GM23338 (cell line): ENCODE measurements at regions not wholly inside any gene's neighbourhood (a gene's known extent, or its start where the extent isn't known, plus 50 kb on each side); places are given as distances from the start of the nearest gene placed in this dataset.
A peak's percentile ranks its signal among the peaks of the same experiment; 100 is the strongest.

ENCODE experiments used
- ATAC-seq: fragments of 200-7000 bp; cut with Tn5 transposase; 3 replicates; pipeline ENCODE4 v1.9.1; 2020
- DNase-seq: peaks from one replicate; pipeline ENCODE4 v3.0.0-alpha.2; 2015; ENCODE audit warnings: low spot score
- H2AFZ ChIP-seq: fragments of 200-600 bp; sonication (generic); 2 replicates; pipeline ENCODE4 v1.8.0; 2016; ENCODE audit warnings: antibody characterized with exemption, mild to moderate bottlenecking, moderate library complexity
- H3F3A ChIP-seq: fragments of 200-600 bp; sonication (generic); replicated peaks from 2 replicates; pipeline ENCODE4 v1.8.0; 2017; ENCODE audit warnings: antibody characterized with exemption, mixed run types, low read depth
- H3K27ac ChIP-seq: fragments of 200-600 bp; sonication (generic); 2 replicates; pipeline ENCODE4 v1.6.1; 2016; ENCODE audit warnings: low read depth
- H3K27me3 ChIP-seq: fragments of 200-600 bp; sonication (generic); 2 replicates; pipeline ENCODE4 v1.8.0; 2016; ENCODE audit warnings: mild to moderate bottlenecking, mixed run types, moderate library complexity; ENCODE audit not compliant: insufficient read depth
- H3K36me3 ChIP-seq: fragments of 200-600 bp; sonication (generic); 2 replicates; pipeline ENCODE4 v1.8.0; 2016; ENCODE audit warnings: mild to moderate bottlenecking; ENCODE audit not compliant: insufficient read depth
- H3K4me1 ChIP-seq: fragments of 200-600 bp; sonication (generic); 2 replicates; pipeline ENCODE4 v1.8.0; 2016; ENCODE audit warnings: mild to moderate bottlenecking, moderate library complexity; ENCODE audit not compliant: insufficient read depth
- H3K4me2 ChIP-seq: fragments of 200-600 bp; sonication (generic); 2 replicates; pipeline ENCODE4 v1.7.1; 2017; ENCODE audit warnings: mixed run types
- H3K4me3 ChIP-seq: fragments of 200-600 bp; sonication (generic); 2 replicates; pipeline ENCODE4 v1.6.1; 2016; ENCODE audit warnings: mixed run types
- H3K79me2 ChIP-seq: fragments of 200-600 bp; sonication (generic); replicated peaks from 2 replicates; pipeline ENCODE4 v1.8.0; 2017; ENCODE audit warnings: mild to moderate bottlenecking; ENCODE audit not compliant: insufficient read depth
- H3K9me2 ChIP-seq: fragments of 200-600 bp; sonication (generic); 2 replicates; pipeline ENCODE4 v1.8.0; 2017; ENCODE audit not compliant: insufficient read depth
- H4K20me1 ChIP-seq: fragments of 200-600 bp; sonication (generic); replicated peaks from 2 replicates; pipeline ENCODE4 v1.8.0; 2017; ENCODE audit warnings: mild to moderate bottlenecking; ENCODE audit not compliant: insufficient read depth
- H3K27ac Mint-ChIP-seq: 2 replicates; pipeline ENCODE4 v1.8.0; 2020; ENCODE audit warnings: inconsistent platforms, mild to moderate bottlenecking, moderate library complexity, mixed read lengths
- H3K27me3 Mint-ChIP-seq: 3 replicates; pipeline ENCODE4 v1.8.0; 2022; ENCODE audit warnings: low read depth, mild to moderate bottlenecking, moderate library complexity, mixed read lengths, inconsistent platforms; ENCODE audit not compliant: insufficient read depth, poor library complexity
- H3K36me3 Mint-ChIP-seq: 3 replicates; pipeline ENCODE4 v1.8.0; 2021; ENCODE audit warnings: low read depth, mild to moderate bottlenecking, inconsistent platforms, moderate library complexity, mixed read lengths
- H3K4me1 Mint-ChIP-seq: 3 replicates; pipeline ENCODE4 v1.8.0; 2020; ENCODE audit warnings: mild to moderate bottlenecking, inconsistent platforms, mixed read lengths
- H3K4me3 Mint-ChIP-seq: 3 replicates; pipeline ENCODE4 v1.8.0; 2021; ENCODE audit warnings: moderate library complexity, mild to moderate bottlenecking, inconsistent platforms, mixed read lengths
- H3K9me3 Mint-ChIP-seq: 3 replicates; pipeline ENCODE4 v1.8.0; 2020; ENCODE audit warnings: moderate library complexity, mild to moderate bottlenecking, inconsistent platforms, mixed read lengths
- CREB1 ChIP-seq: fragments of 250-450 bp; sonication (Bioruptor Pico); IDR thresholded peaks from 2 replicates; pipeline ENCODE4 v1.5.0; 2020; ENCODE audit warnings: low read depth, mild to moderate bottlenecking, moderate library complexity
- EZH2 ChIP-seq: fragments of 200-600 bp; sonication (generic); IDR thresholded peaks from one replicate; pipeline ENCODE4 v1.8.0; 2017; ENCODE audit warnings: antibody characterized with exemption, mild to moderate bottlenecking, low read depth; ENCODE audit not compliant: unreplicated experiment
- EZH2phosphoT487 ChIP-seq: fragments of 200-600 bp; sonication (generic); IDR thresholded peaks from one replicate; pipeline ENCODE4 v1.8.1; 2018; ENCODE audit warnings: antibody characterized with exemption; ENCODE audit not compliant: unreplicated experiment
- JUNB ChIP-seq: IDR thresholded peaks from one replicate; pipeline ENCODE4 v1.6.1; 2016; ENCODE audit warnings: antibody characterized with exemption; ENCODE audit not compliant: unreplicated experiment
- NANOG ChIP-seq: IDR thresholded peaks from 2 replicates; pipeline ENCODE4 v1.6.1; 2016; ENCODE audit warnings: antibody characterized with exemption, borderline replicate concordance
- POLR2AphosphoS5 ChIP-seq: IDR thresholded peaks from 2 replicates; pipeline ENCODE4 v1.6.1; 2016; ENCODE audit warnings: antibody characterized with exemption, low read depth
- STAT1 ChIP-seq: IDR thresholded peaks from one replicate; pipeline ENCODE4 v1.6.1; 2016; ENCODE audit warnings: antibody characterized with exemption; ENCODE audit not compliant: unreplicated experiment
- ZNF114 ChIP-seq: fragments of 250-450 bp; sonication (Bioruptor Pico); IDR thresholded peaks from 2 replicates; pipeline ENCODE4 v1.5.0; 2020; ENCODE audit warnings: mild to moderate bottlenecking, moderate library complexity
- ZNF331 ChIP-seq: fragments of 250-450 bp; sonication (Bioruptor Pico); IDR thresholded peaks from 2 replicates; pipeline ENCODE4 v1.5.0; 2020; ENCODE audit warnings: low read depth, mild to moderate bottlenecking, moderate library complexity
- TF ChIP-seq, protein P1 (sequence below), 2 experiments: fragments of 200-600 bp in 1 of 2; sonication (generic) in 1 of 2; conservative IDR thresholded peaks; 2 replicates each; pipeline versions ENCODE4 v1.5.1 to v1.6.1; 2016 to 2017; ENCODE audit warnings: antibody characterized with exemption in 2 of 2, low read depth in 2 of 2, mild to moderate bottlenecking in 2 of 2, moderate library complexity in 1 of 2
- TF ChIP-seq, protein P2 (sequence below): IDR thresholded peaks from 2 replicates; pipeline ENCODE4 v1.6.1; 2016; ENCODE audit warnings: antibody characterized with exemption
- TF ChIP-seq, protein P3 (sequence below): IDR thresholded peaks from one replicate; pipeline ENCODE4 v1.6.1; 2018; ENCODE audit warnings: antibody characterized with exemption; ENCODE audit not compliant: unreplicated experiment
- TF ChIP-seq, protein P4 (sequence below): fragments of 250-450 bp; sonication (Bioruptor Pico); IDR thresholded peaks from 2 replicates; pipeline ENCODE4 v1.5.0; 2020; ENCODE audit warnings: mild to moderate bottlenecking, moderate library complexity

DNA sequence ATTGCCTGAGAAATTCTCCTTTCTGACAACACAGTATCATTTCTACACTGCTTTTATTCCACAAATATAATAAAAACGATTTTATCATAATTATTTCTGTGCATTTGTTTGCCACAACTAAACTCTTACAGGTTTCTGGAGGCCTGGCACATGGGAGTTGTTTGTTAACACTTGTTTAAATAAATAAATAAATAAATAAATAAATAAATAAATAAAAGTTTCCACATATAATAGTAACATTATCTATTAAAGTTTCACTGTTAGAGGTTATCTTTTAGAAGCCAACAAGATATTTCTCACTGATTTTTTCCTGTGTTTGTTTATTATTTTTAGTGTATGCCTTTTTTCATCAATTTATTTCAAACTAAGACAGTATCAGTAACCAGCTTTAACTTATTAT lies 323.3 kb downstream of the FOXG1 start:
- Mint-ChIP-seq H3K27ac (no peak overlapping the region), H3K4me1 (no peaks in the 10 kb centered on the region), H3K36me3 (no peaks in the 10 kb centered on the region), H3K9me3 (no peaks in the 10 kb centered on the region), H3K27me3 (no peaks in the 10 kb centered on the region), H3K4me3 (no peak overlapping the region)
- H3K36me3 ChIP-seq, result no peaks in the 10 kb centered on the region
- no peaks in the 10 kb centered on the region for H3K27me3 ChIP-seq
- TF ChIP-seq EZH2, result no peak
- TF ChIP-seq, protein P1, sequence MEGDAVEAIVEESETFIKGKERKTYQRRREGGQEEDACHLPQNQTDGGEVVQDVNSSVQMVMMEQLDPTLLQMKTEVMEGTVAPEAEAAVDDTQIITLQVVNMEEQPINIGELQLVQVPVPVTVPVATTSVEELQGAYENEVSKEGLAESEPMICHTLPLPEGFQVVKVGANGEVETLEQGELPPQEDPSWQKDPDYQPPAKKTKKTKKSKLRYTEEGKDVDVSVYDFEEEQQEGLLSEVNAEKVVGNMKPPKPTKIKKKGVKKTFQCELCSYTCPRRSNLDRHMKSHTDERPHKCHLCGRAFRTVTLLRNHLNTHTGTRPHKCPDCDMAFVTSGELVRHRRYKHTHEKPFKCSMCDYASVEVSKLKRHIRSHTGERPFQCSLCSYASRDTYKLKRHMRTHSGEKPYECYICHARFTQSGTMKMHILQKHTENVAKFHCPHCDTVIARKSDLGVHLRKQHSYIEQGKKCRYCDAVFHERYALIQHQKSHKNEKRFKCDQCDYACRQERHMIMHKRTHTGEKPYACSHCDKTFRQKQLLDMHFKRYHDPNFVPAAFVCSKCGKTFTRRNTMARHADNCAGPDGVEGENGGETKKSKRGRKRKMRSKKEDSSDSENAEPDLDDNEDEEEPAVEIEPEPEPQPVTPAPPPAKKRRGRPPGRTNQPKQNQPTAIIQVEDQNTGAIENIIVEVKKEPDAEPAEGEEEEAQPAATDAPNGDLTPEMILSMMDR (conservative IDR thresholded peaks at IDR 0.05; ENCODE audit: low read depth in 2 of 2), result no peak
- TF ChIP-seq, protein P2, sequence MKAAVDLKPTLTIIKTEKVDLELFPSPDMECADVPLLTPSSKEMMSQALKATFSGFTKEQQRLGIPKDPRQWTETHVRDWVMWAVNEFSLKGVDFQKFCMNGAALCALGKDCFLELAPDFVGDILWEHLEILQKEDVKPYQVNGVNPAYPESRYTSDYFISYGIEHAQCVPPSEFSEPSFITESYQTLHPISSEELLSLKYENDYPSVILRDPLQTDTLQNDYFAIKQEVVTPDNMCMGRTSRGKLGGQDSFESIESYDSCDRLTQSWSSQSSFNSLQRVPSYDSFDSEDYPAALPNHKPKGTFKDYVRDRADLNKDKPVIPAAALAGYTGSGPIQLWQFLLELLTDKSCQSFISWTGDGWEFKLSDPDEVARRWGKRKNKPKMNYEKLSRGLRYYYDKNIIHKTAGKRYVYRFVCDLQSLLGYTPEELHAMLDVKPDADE, result no peak
- TF ChIP-seq, protein P3, sequence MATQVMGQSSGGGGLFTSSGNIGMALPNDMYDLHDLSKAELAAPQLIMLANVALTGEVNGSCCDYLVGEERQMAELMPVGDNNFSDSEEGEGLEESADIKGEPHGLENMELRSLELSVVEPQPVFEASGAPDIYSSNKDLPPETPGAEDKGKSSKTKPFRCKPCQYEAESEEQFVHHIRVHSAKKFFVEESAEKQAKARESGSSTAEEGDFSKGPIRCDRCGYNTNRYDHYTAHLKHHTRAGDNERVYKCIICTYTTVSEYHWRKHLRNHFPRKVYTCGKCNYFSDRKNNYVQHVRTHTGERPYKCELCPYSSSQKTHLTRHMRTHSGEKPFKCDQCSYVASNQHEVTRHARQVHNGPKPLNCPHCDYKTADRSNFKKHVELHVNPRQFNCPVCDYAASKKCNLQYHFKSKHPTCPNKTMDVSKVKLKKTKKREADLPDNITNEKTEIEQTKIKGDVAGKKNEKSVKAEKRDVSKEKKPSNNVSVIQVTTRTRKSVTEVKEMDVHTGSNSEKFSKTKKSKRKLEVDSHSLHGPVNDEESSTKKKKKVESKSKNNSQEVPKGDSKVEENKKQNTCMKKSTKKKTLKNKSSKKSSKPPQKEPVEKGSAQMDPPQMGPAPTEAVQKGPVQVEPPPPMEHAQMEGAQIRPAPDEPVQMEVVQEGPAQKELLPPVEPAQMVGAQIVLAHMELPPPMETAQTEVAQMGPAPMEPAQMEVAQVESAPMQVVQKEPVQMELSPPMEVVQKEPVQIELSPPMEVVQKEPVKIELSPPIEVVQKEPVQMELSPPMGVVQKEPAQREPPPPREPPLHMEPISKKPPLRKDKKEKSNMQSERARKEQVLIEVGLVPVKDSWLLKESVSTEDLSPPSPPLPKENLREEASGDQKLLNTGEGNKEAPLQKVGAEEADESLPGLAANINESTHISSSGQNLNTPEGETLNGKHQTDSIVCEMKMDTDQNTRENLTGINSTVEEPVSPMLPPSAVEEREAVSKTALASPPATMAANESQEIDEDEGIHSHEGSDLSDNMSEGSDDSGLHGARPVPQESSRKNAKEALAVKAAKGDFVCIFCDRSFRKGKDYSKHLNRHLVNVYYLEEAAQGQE, result no peak
- TF ChIP-seq ZNF331, result no peak
- no peak for TF ChIP-seq NANOG
- no peak for TF ChIP-seq POLR2AphosphoS5
- TF ChIP-seq, protein P4, sequence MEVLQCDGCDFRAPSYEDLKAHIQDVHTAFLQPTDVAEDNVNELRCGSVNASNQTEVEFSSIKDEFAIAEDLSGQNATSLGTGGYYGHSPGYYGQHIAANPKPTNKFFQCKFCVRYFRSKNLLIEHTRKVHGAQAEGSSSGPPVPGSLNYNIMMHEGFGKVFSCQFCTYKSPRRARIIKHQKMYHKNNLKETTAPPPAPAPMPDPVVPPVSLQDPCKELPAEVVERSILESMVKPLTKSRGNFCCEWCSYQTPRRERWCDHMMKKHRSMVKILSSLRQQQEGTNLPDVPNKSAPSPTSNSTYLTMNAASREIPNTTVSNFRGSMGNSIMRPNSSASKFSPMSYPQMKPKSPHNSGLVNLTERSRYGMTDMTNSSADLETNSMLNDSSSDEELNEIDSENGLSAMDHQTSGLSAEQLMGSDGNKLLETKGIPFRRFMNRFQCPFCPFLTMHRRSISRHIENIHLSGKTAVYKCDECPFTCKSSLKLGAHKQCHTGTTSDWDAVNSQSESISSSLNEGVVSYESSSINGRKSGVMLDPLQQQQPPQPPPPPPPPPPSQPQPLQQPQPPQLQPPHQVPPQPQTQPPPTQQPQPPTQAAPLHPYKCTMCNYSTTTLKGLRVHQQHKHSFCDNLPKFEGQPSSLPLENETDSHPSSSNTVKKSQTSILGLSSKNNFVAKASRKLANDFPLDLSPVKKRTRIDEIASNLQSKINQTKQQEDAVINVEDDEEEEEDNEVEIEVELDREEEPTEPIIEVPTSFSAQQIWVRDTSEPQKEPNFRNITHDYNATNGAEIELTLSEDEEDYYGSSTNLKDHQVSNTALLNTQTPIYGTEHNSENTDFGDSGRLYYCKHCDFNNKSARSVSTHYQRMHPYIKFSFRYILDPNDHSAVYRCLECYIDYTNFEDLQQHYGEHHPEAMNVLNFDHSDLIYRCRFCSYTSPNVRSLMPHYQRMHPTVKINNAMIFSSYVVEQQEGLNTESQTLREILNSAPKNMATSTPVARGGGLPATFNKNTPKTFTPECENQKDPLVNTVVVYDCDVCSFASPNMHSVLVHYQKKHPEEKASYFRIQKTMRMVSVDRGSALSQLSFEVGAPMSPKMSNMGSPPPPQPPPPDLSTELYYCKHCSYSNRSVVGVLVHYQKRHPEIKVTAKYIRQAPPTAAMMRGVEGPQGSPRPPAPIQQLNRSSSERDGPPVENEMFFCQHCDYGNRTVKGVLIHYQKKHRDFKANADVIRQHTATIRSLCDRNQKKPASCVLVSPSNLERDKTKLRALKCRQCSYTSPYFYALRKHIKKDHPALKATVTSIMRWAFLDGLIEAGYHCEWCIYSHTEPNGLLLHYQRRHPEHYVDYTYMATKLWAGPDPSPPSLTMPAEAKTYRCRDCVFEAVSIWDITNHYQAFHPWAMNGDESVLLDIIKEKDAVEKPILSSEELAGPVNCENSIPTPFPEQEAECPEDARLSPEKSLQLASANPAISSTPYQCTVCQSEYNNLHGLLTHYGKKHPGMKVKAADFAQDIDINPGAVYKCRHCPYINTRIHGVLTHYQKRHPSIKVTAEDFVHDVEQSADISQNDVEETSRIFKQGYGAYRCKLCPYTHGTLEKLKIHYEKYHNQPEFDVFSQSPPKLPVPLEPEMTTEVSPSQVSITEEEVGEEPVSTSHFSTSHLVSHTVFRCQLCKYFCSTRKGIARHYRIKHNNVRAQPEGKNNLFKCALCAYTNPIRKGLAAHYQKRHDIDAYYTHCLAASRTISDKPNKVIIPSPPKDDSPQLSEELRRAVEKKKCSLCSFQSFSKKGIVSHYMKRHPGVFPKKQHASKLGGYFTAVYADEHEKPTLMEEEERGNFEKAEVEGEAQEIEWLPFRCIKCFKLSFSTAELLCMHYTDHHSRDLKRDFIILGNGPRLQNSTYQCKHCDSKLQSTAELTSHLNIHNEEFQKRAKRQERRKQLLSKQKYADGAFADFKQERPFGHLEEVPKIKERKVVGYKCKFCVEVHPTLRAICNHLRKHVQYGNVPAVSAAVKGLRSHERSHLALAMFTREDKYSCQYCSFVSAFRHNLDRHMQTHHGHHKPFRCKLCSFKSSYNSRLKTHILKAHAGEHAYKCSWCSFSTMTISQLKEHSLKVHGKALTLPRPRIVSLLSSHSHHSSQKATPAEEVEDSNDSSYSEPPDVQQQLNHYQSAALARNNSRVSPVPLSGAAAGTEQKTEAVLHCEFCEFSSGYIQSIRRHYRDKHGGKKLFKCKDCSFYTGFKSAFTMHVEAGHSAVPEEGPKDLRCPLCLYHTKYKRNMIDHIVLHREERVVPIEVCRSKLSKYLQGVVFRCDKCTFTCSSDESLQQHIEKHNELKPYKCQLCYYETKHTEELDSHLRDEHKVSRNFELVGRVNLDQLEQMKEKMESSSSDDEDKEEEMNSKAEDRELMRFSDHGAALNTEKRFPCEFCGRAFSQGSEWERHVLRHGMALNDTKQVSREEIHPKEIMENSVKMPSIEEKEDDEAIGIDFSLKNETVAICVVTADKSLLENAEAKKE (CRISPR knock-in tag), result no peak
- TF ChIP-seq STAT1, result no peak
- TF ChIP-seq JUNB, result no peak
- TF ChIP-seq EZH2phosphoT487, result no peak
- no peak for TF ChIP-seq ZNF114 (CRISPR knock-in tag)
- TF ChIP-seq CREB1 (CRISPR knock-in tag), result no peak
- H3K4me2 ChIP-seq, result no peak overlapping the region
- no peaks in the 10 kb centered on the region for H3K4me1 ChIP-seq
- H2AFZ ChIP-seq, result 0 out of 2 replicates have a peak overlapping the region, but pooled peaks have one; percentile 34
- H3K27ac ChIP-seq, result no peak overlapping the region
- DNase-seq (no peak), ATAC-seq (no peak)
- H3F3A ChIP-seq, result no peaks in the 10 kb centered on the region
- no peak overlapping the region for H3K4me3 ChIP-seq
- H3K9me2 ChIP-seq, result no peaks in the 10 kb centered on the region
- H3K79me2 ChIP-seq, result no peaks in the 10 kb centered on the region
- H4K20me1 ChIP-seq, result 0 out of 2 replicates have a peak, but pooled peaks cover 2% of the 10 kb centered on the region
